SK-N-SH treated with all-trans-retinoic acid at 6 μM for 48 hours (cell line): ENCODE measurements at regions not wholly inside any gene's neighbourhood (a gene's known extent, or its start where the extent isn't known, plus 50 kb on each side); places are given as distances from the start of the nearest gene placed in this dataset.

Experiments
- ARNTL ChIP-seq: fragments of 450-650 bp; formaldehyde crosslinking; IDR thresholded peaks from 2 replicates; pipeline ENCODE4 v1.5.0; 2020; ENCODE audit warnings: low read depth, mild to moderate bottlenecking, moderate library complexity, borderline replicate concordance
- CSDC2 ChIP-seq: fragments of 250-450 bp; sonication (Bioruptor Pico); IDR thresholded peaks from 2 replicates; pipeline ENCODE4 v1.5.0; 2020; ENCODE audit warnings: mild to moderate bottlenecking, moderate library complexity
- OSR1 ChIP-seq: fragments of 250-450 bp; sonication (Bioruptor Pico); IDR thresholded peaks from 2 replicates; pipeline ENCODE4 v1.8.0; 2022; ENCODE audit warnings: moderate library complexity, mild to moderate bottlenecking, inconsistent platforms
- RARB ChIP-seq: fragments of 250-450 bp; sonication (Bioruptor Pico); IDR thresholded peaks from 2 replicates; pipeline ENCODE4 v1.8.0; 2021; ENCODE audit warnings: mild to moderate bottlenecking, moderate library complexity
- ZC3H10 ChIP-seq: fragments of 250-450 bp; sonication (Bioruptor Pico); IDR thresholded peaks from 2 replicates; pipeline ENCODE4 v1.5.1; 2021; ENCODE audit warnings: mild to moderate bottlenecking, moderate library complexity
- ZFP30 ChIP-seq: fragments of 450-650 bp; formaldehyde crosslinking; IDR thresholded peaks from 2 replicates; pipeline ENCODE4 v1.5.0; 2022; ENCODE audit warnings: mild to moderate bottlenecking, moderate library complexity
- TF ChIP-seq, protein P1 (sequence below): fragments of 250-450 bp; sonication (Bioruptor Pico); IDR thresholded peaks from 2 replicates; pipeline ENCODE4 v1.5.1; 2020; ENCODE audit warnings: low read depth, mild to moderate bottlenecking, moderate library complexity
- TF ChIP-seq, protein P2 (sequence below): fragments of 250-450 bp; sonication (Bioruptor Pico); IDR thresholded peaks from 2 replicates; pipeline ENCODE4 v1.8.0; 2021; ENCODE audit warnings: low read depth, mild to moderate bottlenecking, moderate library complexity, borderline replicate concordance
- TF ChIP-seq, protein P3 (sequence below): fragments of 250-450 bp; sonication (Bioruptor Pico); IDR thresholded peaks from 2 replicates; pipeline ENCODE4 v1.8.0; 2020; ENCODE audit warnings: mild to moderate bottlenecking, moderate library complexity, borderline replicate concordance

DNA sequence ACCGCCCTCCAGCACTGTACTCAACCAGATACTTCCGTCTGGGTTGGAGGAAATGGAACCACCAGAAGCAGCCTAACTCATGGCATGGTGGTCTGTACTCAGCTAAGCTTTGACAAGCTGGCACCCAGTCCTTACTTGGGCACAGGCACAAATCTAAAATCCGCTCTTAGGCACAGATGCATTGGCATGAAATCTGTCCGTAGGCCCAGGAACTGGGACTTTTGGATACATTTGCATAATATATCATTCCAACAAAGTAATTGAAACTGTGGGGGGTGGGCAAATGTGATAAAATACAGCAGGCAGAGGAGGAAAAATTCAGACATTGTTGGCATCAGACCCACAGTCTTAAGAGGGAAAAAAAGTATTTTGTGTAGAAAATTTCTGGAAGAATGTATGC, 75.4 kb downstream of the C3orf85 start:
- no peak for TF ChIP-seq OSR1 (CRISPR knock-in tag)
- TF ChIP-seq, protein P1, sequence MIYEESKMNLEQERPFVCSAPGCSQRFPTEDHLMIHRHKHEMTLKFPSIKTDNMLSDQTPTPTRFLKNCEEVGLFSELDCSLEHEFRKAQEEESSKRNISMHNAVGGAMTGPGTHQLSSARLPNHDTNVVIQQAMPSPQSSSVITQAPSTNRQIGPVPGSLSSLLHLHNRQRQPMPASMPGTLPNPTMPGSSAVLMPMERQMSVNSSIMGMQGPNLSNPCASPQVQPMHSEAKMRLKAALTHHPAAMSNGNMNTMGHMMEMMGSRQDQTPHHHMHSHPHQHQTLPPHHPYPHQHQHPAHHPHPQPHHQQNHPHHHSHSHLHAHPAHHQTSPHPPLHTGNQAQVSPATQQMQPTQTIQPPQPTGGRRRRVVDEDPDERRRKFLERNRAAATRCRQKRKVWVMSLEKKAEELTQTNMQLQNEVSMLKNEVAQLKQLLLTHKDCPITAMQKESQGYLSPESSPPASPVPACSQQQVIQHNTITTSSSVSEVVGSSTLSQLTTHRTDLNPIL (CRISPR knock-in tag) = no peak
- TF ChIP-seq, protein P2, sequence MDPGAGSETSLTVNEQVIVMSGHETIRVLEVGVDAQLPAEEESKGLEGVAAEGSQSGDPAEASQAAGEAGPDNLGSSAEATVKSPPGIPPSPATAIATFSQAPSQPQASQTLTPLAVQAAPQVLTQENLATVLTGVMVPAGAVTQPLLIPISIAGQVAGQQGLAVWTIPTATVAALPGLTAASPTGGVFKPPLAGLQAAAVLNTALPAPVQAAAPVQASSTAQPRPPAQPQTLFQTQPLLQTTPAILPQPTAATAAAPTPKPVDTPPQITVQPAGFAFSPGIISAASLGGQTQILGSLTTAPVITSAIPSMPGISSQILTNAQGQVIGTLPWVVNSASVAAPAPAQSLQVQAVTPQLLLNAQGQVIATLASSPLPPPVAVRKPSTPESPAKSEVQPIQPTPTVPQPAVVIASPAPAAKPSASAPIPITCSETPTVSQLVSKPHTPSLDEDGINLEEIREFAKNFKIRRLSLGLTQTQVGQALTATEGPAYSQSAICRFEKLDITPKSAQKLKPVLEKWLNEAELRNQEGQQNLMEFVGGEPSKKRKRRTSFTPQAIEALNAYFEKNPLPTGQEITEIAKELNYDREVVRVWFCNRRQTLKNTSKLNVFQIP (CRISPR knock-in tag) = no peak
- no peak for TF ChIP-seq ZFP30 (CRISPR knock-in tag)
- TF ChIP-seq, protein P3, sequence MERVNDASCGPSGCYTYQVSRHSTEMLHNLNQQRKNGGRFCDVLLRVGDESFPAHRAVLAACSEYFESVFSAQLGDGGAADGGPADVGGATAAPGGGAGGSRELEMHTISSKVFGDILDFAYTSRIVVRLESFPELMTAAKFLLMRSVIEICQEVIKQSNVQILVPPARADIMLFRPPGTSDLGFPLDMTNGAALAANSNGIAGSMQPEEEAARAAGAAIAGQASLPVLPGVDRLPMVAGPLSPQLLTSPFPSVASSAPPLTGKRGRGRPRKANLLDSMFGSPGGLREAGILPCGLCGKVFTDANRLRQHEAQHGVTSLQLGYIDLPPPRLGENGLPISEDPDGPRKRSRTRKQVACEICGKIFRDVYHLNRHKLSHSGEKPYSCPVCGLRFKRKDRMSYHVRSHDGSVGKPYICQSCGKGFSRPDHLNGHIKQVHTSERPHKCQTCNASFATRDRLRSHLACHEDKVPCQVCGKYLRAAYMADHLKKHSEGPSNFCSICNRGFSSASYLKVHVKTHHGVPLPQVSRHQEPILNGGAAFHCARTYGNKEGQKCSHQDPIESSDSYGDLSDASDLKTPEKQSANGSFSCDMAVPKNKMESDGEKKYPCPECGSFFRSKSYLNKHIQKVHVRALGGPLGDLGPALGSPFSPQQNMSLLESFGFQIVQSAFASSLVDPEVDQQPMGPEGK = no peak
- TF ChIP-seq ARNTL (CRISPR knock-in tag) = no peak
- TF ChIP-seq RARB (CRISPR knock-in tag) = no peak
- no peak for TF ChIP-seq ZC3H10 (CRISPR knock-in tag)
- TF ChIP-seq CSDC2 = no peak
